ENCODE measurements at regions not wholly inside any gene's neighbourhood (a gene's known extent, or its start where the extent isn't known, plus 50 kb on each side); places are given as distances from the start of the nearest gene placed in this dataset.
"Not testable (repeated sequence)": the region's sequence is repeated elsewhere in the genome, so short reads cannot be mapped to it uniquely, and the experiment has no call there.

GRCh38 chr17:14575471-14575953 is 274.6 kb downstream of the HS3ST3B1 start:
- Histone ChIP-seq H3K36me3 (replicated peaks; ENCODE audit: insufficient read depth, low read length) (no peaks in the 10 kb centered on the region), H3K79me2 (ENCODE audit: low read length) (no peaks in the 10 kb centered on the region), H2AFZ (ENCODE audit: low read length) (no peak overlapping the region), H3K4me3 (ENCODE audit: low read length) (no peak overlapping the region), H4K20me1 (ENCODE audit: insufficient read depth, low read length) (no peaks in the 10 kb centered on the region), H3K27ac (ENCODE audit: low read length) (no peak overlapping the region), H3F3A (ENCODE audit: insufficient read depth, low read length) (no peaks in the 10 kb centered on the region), H3K4me1 (ENCODE audit: low read length) (no peaks in the 10 kb centered on the region), H3K9me3 (replicated peaks; ENCODE audit: insufficient read depth, low read length) (no peaks in the 10 kb centered on the region), H3K4me2 (ENCODE audit: low read depth, low read length) (no peak overlapping the region), H3K27me3 (replicated peaks; ENCODE audit: insufficient read depth, low read length) (no peaks in the 10 kb centered on the region), H3K9me2 (replicated peaks; ENCODE audit: insufficient read depth, low read length) (no peaks in the 10 kb centered on the region), H3K9ac (ENCODE audit: low read length) (no peak overlapping the region)
- no peak for DNase-seq
- TF ChIP-seq, protein P1, sequence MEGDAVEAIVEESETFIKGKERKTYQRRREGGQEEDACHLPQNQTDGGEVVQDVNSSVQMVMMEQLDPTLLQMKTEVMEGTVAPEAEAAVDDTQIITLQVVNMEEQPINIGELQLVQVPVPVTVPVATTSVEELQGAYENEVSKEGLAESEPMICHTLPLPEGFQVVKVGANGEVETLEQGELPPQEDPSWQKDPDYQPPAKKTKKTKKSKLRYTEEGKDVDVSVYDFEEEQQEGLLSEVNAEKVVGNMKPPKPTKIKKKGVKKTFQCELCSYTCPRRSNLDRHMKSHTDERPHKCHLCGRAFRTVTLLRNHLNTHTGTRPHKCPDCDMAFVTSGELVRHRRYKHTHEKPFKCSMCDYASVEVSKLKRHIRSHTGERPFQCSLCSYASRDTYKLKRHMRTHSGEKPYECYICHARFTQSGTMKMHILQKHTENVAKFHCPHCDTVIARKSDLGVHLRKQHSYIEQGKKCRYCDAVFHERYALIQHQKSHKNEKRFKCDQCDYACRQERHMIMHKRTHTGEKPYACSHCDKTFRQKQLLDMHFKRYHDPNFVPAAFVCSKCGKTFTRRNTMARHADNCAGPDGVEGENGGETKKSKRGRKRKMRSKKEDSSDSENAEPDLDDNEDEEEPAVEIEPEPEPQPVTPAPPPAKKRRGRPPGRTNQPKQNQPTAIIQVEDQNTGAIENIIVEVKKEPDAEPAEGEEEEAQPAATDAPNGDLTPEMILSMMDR (IDR thresholded peaks at IDR 0.05; ENCODE audit: low read length), result no peak
- no peak for TF ChIP-seq EZH2phosphoT487 (IDR thresholded peaks at IDR 0.05; ENCODE audit: low read length)
- no peak for TF ChIP-seq EZH2 (optimal IDR thresholded peaks at IDR 0.05; ENCODE audit: low read depth, low read length)

DNA sequence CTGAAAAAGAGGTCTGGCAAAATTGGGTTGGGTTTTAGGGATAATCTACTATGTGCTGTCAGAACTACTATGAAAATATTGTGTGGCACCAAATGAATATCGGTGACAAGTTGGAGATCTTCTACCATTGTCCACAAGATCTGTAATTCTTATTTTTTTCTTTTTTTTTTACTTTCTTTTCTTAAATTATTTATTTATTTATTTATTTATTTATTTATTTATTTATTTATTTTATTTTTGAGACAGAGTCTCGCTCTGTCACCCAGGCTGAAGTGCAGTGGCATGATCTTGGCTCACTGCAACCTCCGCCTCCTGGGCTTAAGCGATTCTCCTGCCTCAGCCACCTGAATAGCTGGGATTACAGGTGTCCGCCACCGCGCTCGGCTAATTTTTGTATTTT is 259.4 kb downstream of the HS3ST3B1 start:
- not testable (repeated sequence) for H3F3A ChIP-seq (ENCODE audit: insufficient read depth, low read length); H4K20me1 ChIP-seq (ENCODE audit: insufficient read depth, low read length); H3K36me3 ChIP-seq (replicated peaks; ENCODE audit: insufficient read depth, low read length); H3K9ac ChIP-seq (ENCODE audit: low read length); H3K27ac ChIP-seq (ENCODE audit: low read length); H3K79me2 ChIP-seq (ENCODE audit: low read length); H2AFZ ChIP-seq (ENCODE audit: low read length); H3K4me1 ChIP-seq (ENCODE audit: low read length); H3K9me3 ChIP-seq (replicated peaks; ENCODE audit: insufficient read depth, low read length); H3K27me3 ChIP-seq (replicated peaks; ENCODE audit: insufficient read depth, low read length); H3K4me3 ChIP-seq (ENCODE audit: low read length); DNase-seq; H3K4me2 ChIP-seq (ENCODE audit: low read depth, low read length); H3K9me2 ChIP-seq (replicated peaks; ENCODE audit: insufficient read depth, low read length)

DNA sequence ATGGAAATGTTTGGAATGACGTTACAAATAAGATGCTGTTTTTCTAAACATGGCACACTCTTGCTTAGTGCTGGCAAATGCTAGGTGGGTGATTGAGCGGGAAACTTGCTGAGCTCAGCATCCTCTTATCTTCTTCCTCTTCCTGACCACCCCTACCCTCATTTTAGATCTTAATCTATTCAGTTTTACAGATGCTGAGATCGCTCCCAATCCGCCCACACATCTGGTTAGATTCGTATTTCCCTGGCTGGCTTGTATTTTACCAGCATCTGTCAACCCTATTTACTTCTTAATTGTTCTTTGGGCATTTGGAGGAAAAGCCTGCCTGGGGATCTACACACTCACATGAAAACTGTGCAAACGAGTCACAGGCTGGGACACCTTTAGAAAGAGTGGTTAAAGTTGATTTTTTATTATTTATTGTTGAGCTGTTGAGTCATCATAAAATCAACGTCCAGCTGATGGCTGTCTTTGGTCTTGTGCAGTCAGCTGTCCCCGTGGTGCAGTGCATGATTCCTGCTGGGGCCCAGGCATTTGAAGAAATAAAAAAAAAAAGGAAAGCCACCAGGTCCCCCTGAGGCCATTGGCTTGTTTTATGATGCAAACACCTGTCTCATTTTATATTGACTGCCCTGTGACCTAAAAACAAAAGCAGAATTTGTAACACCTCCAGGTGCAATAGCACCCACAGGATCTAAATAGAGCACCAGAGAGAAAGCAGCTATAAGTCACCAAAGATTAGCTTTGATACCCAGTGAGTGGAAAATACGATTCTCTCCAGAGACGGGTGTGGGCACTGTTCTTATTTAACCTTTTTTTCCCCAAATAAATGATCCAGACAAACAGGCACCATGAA is 258.6 kb downstream of the HS3ST3B1 start:
- H3F3A ChIP-seq (ENCODE audit: insufficient read depth, low read length), result no peaks in the 10 kb centered on the region
- H3K4me3 ChIP-seq (ENCODE audit: low read length), result no peak overlapping the region
- H2AFZ ChIP-seq (ENCODE audit: low read length), result no peak overlapping the region
- H3K9ac ChIP-seq (ENCODE audit: low read length), result no peak overlapping the region
- no peaks in the 10 kb centered on the region for H4K20me1 ChIP-seq (ENCODE audit: insufficient read depth, low read length)
- H3K4me1 ChIP-seq (ENCODE audit: low read length), result no peaks in the 10 kb centered on the region
- H3K9me2 ChIP-seq (replicated peaks; ENCODE audit: insufficient read depth, low read length), result no peaks in the 10 kb centered on the region
- no peaks in the 10 kb centered on the region for H3K9me3 ChIP-seq (replicated peaks; ENCODE audit: insufficient read depth, low read length)
- no peaks in the 10 kb centered on the region for H3K79me2 ChIP-seq (ENCODE audit: low read length)
- no peaks in the 10 kb centered on the region for H3K36me3 ChIP-seq (replicated peaks; ENCODE audit: insufficient read depth, low read length)
- DNase-seq, result no peak
- no peaks in the 10 kb centered on the region for H3K27me3 ChIP-seq (replicated peaks; ENCODE audit: insufficient read depth, low read length)
- no peak overlapping the region for H3K4me2 ChIP-seq (ENCODE audit: low read depth, low read length)
- no peak for TF ChIP-seq EZH2 (optimal IDR thresholded peaks at IDR 0.05; ENCODE audit: low read depth, low read length)
- TF ChIP-seq EZH2phosphoT487 (IDR thresholded peaks at IDR 0.05; ENCODE audit: low read length), result no peak
- TF ChIP-seq, protein P1 (IDR thresholded peaks at IDR 0.05; ENCODE audit: low read length), result no peak
- H3K27ac ChIP-seq (ENCODE audit: low read length), result no peak overlapping the region

GRCh38 chr17:14557480-14557879 is 256.6 kb downstream of the HS3ST3B1 start:
- Histone ChIP-seq H3K36me3 (replicated peaks; ENCODE audit: insufficient read depth, low read length) (no peaks in the 10 kb centered on the region), H3K4me2 (ENCODE audit: low read depth, low read length) (no peak overlapping the region), H2AFZ (ENCODE audit: low read length) (no peak overlapping the region), H3F3A (ENCODE audit: insufficient read depth, low read length) (no peaks in the 10 kb centered on the region), H3K9me2 (replicated peaks; ENCODE audit: insufficient read depth, low read length) (no peaks in the 10 kb centered on the region), H3K4me3 (ENCODE audit: low read length) (no peak overlapping the region), H3K27me3 (replicated peaks; ENCODE audit: insufficient read depth, low read length) (no peaks in the 10 kb centered on the region), H3K9me3 (replicated peaks; ENCODE audit: insufficient read depth, low read length) (no peaks in the 10 kb centered on the region), H4K20me1 (ENCODE audit: insufficient read depth, low read length) (no peaks in the 10 kb centered on the region), H3K27ac (ENCODE audit: low read length) (no peak overlapping the region), H3K4me1 (ENCODE audit: low read length) (no peaks in the 10 kb centered on the region), H3K79me2 (ENCODE audit: low read length) (no peaks in the 10 kb centered on the region), H3K9ac (ENCODE audit: low read length) (no peak overlapping the region)
- no peak for TF ChIP-seq EZH2phosphoT487 (IDR thresholded peaks at IDR 0.05; ENCODE audit: low read length)
- no peak for TF ChIP-seq EZH2 (optimal IDR thresholded peaks at IDR 0.05; ENCODE audit: low read depth, low read length)
- TF ChIP-seq, protein P1 (IDR thresholded peaks at IDR 0.05; ENCODE audit: low read length), result no peak
- no peak for DNase-seq
